ENCODE measurements at regions not wholly inside any gene's neighbourhood (a gene's known extent, or its start where the extent isn't known, plus 50 kb on each side); places are given as distances from the start of the nearest gene placed in this dataset.

DNA sequence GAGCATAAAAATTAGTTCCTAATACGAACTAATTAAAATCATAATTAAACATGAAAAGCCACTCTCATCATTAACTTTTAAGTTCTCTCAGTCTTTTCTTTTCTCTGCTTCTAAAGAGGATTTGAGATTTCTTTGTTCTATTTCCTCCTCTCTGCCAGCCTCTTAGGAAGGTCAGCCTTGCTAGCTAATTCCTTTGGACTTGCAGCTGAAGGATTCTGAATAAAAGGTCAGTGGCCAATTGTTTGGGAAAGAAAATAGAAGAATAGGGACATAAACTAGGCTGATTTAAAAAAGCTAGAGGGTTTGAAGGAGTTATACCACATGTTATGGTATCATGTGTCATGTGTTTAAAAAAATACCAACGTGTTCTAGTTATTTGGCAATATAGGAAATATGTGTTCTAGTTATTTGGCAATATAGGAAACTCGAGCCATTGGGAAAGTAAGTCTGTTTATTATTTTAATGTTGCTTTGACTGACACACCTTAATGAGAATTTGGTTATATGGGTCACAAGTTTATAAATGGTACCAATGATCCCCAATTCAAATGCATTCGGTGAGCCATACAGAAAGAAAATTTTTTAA is 1668.7 kb upstream of the PCDH7 start:
- ATAC-seq (no peak), DNase-seq (no peak)
- Histone ChIP-seq H3K4me1 (no peaks in the 10 kb centered on the region), H3K9me3 (no peaks in the 10 kb centered on the region), H3K27me3 (no peaks in the 10 kb centered on the region), H3K27ac (no peak overlapping the region), H3K4me3 (no peak overlapping the region), H3K36me3 (replicated peaks in 1 of 2; ENCODE audit: insufficient read depth in 1 of 2, low read depth in 2 of 2) (no peaks in the 10 kb centered on the region)
- TF ChIP-seq POLR2A (IDR thresholded peaks at IDR 0.05), result no peak
- TF ChIP-seq, protein P1, sequence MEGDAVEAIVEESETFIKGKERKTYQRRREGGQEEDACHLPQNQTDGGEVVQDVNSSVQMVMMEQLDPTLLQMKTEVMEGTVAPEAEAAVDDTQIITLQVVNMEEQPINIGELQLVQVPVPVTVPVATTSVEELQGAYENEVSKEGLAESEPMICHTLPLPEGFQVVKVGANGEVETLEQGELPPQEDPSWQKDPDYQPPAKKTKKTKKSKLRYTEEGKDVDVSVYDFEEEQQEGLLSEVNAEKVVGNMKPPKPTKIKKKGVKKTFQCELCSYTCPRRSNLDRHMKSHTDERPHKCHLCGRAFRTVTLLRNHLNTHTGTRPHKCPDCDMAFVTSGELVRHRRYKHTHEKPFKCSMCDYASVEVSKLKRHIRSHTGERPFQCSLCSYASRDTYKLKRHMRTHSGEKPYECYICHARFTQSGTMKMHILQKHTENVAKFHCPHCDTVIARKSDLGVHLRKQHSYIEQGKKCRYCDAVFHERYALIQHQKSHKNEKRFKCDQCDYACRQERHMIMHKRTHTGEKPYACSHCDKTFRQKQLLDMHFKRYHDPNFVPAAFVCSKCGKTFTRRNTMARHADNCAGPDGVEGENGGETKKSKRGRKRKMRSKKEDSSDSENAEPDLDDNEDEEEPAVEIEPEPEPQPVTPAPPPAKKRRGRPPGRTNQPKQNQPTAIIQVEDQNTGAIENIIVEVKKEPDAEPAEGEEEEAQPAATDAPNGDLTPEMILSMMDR (IDR thresholded peaks at IDR 0.05), result no peak
- 35 to 39% methylated on average over 4 of the region's 4 CpGs for WGBS, 2 donors
- intact Hi-C loops (cut with DNase I), result no loop called here

DNA sequence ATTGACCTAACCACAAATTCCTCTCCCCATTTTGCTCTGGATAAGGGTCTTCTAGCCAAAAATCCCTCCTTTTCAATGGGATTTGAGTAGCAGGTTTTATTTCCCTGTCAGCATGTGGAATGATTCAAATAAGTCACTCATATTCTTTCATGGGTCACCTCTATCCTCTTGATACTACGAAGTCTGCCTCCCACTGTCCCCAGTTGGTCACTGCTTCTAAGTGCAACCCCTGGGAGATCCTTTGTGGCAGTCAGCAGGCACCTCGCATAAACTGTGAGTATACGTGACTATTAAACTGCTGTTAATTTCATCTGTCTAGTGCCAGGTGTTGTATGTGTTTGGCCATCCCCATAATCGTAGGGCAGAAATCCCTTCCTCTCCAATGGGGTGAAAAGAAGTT is 1667.9 kb upstream of the PCDH7 start:
- ATAC-seq (no peak), DNase-seq (no peak)
- H3K36me3 ChIP-seq (replicated peaks in 1 of 2; ENCODE audit: insufficient read depth in 1 of 2, low read depth in 2 of 2), result no peaks in the 10 kb centered on the region
- no peak overlapping the region for H3K27ac ChIP-seq
- H3K4me1 ChIP-seq, result no peaks in the 10 kb centered on the region
- WGBS, 2 donors, result 37 to 45% methylated on average over 4 of the region's 4 CpGs
- H3K9me3 ChIP-seq, result no peaks in the 10 kb centered on the region
- intact Hi-C loops (cut with DNase I), result no loop called here
- no peak overlapping the region for H3K4me3 ChIP-seq
- H3K27me3 ChIP-seq, result no peaks in the 10 kb centered on the region
- TF ChIP-seq, protein P1 (IDR thresholded peaks at IDR 0.05), result no peak
- no peak for TF ChIP-seq POLR2A (IDR thresholded peaks at IDR 0.05)

DNA sequence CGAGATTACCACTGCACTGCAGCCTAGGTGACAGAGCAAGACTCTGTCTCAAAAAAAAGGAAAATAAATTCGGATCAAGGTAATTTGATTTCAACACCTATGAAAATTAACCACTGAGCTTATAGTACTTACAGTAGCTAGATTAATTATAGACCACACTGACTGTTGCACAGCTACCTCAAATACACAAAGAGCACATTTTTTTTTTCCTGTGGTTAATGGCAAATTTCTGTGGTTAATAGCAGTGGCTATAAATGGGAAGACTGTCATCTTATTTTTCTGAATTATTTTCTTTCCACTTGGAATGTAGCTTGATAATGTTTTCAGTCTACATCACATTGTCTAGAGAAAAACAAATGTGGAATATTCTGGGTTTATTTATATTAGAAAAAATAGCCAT is 1661.6 kb upstream of the PCDH7 start:
- DNase-seq, result no peak
- Histone ChIP-seq H3K4me1 (no peaks in the 10 kb centered on the region), H3K27me3 (no peaks in the 10 kb centered on the region), H3K36me3 (replicated peaks in 1 of 2; ENCODE audit: insufficient read depth in 1 of 2, low read depth in 2 of 2) (no peaks in the 10 kb centered on the region), H3K9me3 (no peaks in the 10 kb centered on the region), H3K4me3 (no peak overlapping the region), H3K27ac (no peak overlapping the region)
- TF ChIP-seq, protein P1 (IDR thresholded peaks at IDR 0.05), result no peak
- no peak for TF ChIP-seq POLR2A (IDR thresholded peaks at IDR 0.05)
- intact Hi-C loops (cut with DNase I), result no loop called here
- 39 to 50% methylated on average over 2 of the region's 2 CpGs for WGBS, 2 donors
- no peak for ATAC-seq

DNA sequence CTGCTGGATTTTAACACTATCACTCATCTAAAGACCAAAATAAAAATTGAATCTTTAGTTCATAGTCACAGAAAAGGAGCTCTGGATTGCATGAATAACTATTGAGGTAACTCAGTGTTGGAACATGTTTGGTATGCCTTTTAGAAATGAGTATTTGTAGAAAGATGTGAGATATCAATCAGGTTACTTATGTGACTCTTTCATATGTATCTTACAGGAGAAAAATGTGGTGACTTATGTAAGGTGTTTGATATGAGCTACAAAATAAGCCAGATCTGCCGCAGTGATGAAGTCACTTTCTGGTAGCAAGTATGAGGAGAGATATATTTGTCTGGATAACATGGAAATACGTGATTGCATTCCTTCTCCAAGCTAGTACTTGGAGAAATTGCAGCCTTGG is 1653.3 kb upstream of the PCDH7 start:
- TF ChIP-seq, protein P1 (IDR thresholded peaks at IDR 0.05), result no peak
- no peak for TF ChIP-seq POLR2A (IDR thresholded peaks at IDR 0.05)
- no peaks in the 10 kb centered on the region for H3K36me3 ChIP-seq (replicated peaks in 1 of 2; ENCODE audit: insufficient read depth in 1 of 2, low read depth in 2 of 2)
- intact Hi-C loops (cut with DNase I), result no loop called here
- DNase-seq (no peak), ATAC-seq (no peak)
- WGBS, 2 donors, result 53 to 60% methylated on average over 2 of the region's 2 CpGs
- no peaks in the 10 kb centered on the region for H3K9me3 ChIP-seq
- H3K4me3 ChIP-seq, result no peak overlapping the region
- no peaks in the 10 kb centered on the region for H3K27me3 ChIP-seq
- no peak overlapping the region for H3K27ac ChIP-seq
- no peaks in the 10 kb centered on the region for H3K4me1 ChIP-seq

DNA sequence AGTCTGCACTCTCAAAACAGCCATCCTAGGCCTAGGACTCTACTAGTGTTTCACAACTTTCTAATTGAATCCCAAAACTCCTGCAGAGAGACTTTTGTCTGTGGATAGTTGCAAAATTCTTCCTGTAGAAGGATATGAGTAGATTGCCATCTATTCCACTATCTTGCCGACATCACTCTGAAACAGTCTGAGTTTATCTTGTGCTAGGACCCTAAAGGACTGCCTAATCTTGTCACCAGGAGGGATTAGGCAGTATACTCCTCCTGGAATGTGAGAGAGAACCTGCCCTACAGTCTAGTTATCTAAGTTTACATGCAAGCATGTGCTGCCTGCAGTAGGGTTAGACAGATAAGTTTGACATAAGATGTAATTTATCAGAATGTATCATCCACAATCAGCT is 1646.6 kb upstream of the PCDH7 start:
- H3K4me3 ChIP-seq, result no peak overlapping the region

More for the DNA sequence above, 1646.6 kb upstream of the PCDH7 start:
- H3K27me3 ChIP-seq, result no peaks in the 10 kb centered on the region
- intact Hi-C loops (cut with DNase I), result no loop called here
- 42 to 54% methylated on average over 1 of the region's 1 CpG for WGBS, 2 donors
- DNase-seq, result no peak
- no peaks in the 10 kb centered on the region for H3K36me3 ChIP-seq (replicated peaks in 1 of 2; ENCODE audit: insufficient read depth in 1 of 2, low read depth in 2 of 2)
- no peak for ATAC-seq
- peaks cover 0 to 10% (median 0%) of the 10 kb centered on the region in 3 donors for H3K9me3 ChIP-seq
- no peaks in the 10 kb centered on the region for H3K4me1 ChIP-seq
- H3K27ac ChIP-seq, result no peak overlapping the region
- no peak for TF ChIP-seq POLR2A (IDR thresholded peaks at IDR 0.05)
- TF ChIP-seq, protein P1 (IDR thresholded peaks at IDR 0.05), result no peak

Measured in body of pancreas (tissue), 4 donors.